ENCODE measurements at regions not wholly inside any gene's neighbourhood (a gene's known extent, or its start where the extent isn't known, plus 50 kb on each side); places are given as distances from the start of the nearest gene placed in this dataset.
A peak's percentile ranks its signal among the peaks of the same experiment; 100 is the strongest.

DNA sequence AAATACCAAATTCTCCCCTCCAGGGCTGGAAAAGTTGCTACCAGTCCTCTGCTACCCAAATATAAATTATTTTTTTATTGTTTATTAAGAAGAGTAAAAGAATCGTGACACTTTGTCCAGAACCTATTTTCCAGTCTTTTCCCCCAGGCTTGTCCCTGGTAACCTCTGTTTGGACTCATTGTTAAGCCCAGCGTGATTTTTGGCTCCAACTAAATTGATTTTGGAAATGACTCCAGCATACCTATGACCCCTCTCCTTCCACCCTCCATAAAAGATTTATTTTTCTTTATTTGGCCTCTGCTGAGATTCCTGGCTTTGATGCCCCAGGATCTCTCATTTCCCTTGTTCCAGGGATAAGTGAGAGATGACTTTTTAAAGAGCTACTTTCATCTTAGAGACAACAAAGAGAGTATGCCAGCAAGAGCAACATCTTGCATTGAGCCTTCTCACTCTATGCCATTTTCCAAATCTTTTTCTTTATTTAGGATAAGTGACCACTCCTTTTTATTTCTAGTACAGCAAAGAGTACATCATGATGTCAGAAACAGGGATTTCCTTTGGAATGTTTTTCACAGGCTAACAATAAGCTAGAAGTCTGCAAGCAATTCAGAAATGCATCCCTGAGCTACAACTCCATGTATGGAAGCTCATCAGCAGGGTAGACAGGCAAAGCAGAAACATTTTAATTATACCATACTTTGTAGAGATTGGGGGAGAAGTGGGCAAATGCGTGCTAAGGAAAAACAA is 75.8 kb downstream of the DAD1 start:
- DNase-seq, result peak; percentile 63

GRCh38 chr14:22512106-22512814 is 76.8 kb downstream of the DAD1 start:
- DNase-seq, result peak; percentile 43

DNA sequence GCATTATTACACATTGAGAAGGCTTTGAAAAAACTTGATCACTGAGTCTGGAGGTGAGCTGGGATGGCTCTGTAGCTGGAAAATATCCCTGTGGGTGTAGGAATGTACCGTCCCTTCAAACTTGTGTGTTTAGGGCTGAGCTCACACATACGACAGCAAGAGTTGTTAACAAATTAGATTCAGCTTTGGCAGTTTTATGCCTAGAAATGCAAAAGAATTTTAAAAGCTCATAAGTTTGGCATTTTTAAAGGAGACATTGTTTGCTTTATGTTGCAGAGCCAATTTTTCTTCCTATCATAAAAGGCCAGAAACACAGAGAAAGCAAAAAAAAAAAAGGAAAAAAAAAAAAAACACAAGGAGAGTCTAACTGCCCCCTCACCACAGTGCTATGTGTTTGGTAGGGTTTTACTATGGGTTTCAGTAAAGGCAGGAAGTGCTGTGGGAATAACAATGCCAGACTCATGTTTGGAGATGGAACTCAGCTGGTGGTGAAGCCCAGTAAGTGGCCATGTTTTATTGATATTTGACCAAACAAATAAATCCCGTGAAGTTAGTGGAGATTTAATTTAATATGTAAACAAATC is 78.4 kb downstream of the DAD1 start:
- DNase-seq, result peak; percentile 43

DNA sequence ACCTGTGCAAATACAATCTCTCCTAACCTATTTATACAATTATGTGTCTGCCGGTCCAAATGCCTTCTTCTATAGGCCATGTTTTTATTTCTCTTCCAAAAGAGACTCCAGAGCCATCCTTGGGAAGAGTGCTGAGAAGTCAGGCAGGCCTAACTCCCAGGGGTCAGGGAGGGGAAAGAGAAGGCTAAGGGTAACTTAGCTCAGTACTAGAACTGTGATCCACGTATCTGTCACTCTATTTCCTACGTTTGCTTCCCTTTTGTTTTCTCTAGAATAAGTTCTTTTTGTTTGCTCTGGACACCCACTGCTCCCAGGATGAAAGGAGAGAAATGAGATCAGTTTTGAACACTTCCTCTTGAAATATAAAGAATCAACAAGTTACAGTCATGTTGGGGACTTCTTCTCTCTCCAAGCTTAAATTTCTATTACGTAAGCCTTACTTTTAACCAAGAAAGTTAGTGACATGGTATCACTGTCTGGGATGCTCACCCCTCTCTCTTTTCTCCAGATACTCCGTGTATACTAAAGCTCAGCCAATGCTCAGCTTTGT is 79.2 kb downstream of the DAD1 start:
- DNase-seq, result no peak

- no peak for DNase-seq
Observed at GRCh38 chr14:22509036-22509709, 79.9 kb downstream of the DAD1 start.

DNA sequence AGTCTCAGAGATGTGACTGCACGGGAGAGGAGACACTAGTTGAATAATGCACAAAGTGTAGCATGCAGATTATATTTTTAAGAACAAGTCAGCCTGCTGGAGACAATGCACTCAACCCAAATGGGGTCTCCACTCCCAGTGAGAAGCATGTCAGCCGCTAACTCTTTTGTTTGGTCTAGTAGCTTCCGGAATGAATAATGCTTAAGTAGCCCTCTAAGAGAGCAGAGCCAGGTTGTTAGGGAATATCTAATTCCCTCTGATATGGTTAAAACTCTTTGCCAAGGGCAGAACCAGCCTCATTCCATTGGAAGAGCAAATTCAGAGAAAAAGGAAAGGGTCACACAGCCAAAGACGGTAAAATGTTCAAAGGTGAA is 80.4 kb downstream of the DAD1 start:
- no peak for DNase-seq

- DNase-seq, result no peak
Observed at GRCh38 chr14:22508150-22508457, 80.9 kb downstream of the DAD1 start.

- DNase-seq, result no peak
Observed at GRCh38 chr14:22506778-22507351, 82.2 kb downstream of the DAD1 start.

DNA sequence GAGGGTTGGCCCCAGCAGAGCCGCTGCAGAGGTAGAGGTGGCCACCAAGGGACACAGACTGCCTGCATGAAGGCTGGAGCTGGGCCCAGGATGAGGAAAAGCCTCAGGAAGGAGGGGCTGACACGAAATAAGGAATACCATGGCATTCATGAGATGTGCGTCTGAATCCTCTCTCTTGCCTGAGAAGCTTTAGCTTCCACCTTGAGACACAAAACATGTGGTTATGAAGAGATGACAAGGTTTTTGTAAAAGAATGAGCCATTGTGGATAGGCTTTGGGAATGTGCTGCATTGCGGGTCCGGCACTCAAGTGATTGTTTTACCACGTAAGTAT is 82.7 kb downstream of the DAD1 start:
- no peak for DNase-seq

DNA sequence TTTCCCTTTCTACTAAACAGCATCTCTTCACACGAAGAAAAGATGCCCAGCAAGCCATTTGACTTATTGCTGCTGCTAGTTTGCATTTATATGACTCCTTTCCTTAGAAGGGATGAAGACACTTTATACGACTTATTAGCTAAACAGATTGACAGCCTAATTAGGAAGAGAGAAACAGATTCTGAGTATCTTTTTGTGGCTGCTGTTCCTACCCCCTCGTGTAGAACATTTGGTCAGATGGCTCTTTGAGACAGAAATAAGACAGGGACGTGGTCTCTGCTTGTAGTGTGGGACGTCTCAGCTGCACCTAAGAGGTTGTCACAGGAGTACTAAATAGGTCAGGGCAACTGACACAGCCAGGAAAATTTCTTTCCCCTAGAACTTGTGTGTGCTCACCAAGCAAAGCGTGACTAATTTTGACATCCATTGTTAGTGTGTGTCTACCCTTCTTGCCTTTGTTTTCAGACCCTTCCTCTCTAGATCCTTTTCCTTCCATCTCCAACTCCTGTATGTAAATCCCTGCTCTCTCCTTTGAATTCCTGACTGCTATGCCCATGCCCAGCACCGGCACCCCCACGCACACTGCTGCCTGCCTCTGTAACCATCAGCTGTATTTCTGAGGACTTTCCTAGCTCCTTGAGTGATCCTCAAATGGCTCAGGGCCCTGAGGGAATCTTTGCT is 83.2 kb downstream of the DAD1 start:
- DNase-seq, result peak; percentile 26

GRCh38 chr14:22505309-22505696 is 83.7 kb downstream of the DAD1 start:
- DNase-seq, result no peak

DNA sequence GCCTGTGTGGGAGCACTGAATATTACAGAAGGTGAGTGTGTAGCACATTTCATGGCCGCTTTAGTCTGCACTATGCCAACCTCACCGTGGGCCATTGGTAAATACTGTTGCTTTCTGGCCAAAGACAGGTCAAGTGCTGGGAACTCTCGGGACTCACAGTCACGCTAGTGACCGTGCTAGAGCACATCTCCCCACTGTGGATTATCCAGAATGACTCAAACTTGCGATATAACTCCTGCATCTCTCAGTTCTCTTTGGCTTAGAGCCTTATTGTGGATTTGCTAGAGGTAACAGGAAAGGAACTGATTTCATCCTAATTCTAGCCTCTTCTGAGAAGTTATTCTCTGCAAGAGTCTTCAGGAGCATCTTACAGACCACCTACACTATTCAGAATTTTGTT is 86.5 kb downstream of the DAD1 start:
- DNase-seq, result no peak

DNA sequence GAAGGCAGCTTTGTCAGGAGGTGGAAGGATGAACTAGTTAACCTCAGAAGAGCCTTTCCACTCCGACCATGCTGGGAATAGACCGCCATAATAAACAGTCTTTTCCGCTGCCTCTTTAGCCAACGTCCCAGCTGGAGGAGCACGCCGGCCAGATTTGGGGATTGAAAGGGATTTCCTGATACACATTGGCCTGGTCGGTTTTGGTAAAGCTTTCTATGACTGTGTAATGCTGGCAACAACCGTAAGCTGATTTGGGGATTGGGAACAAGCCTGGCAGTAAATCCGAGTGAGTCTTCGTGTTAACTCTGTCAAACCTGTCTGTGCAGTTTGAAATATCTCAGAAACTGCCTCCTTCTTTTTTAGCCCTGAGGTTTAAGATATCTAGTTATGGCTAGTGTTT is 87.0 kb downstream of the DAD1 start:
- no peak for DNase-seq

- no peak for DNase-seq
Observed at GRCh38 chr14:22500954-22501726, 87.9 kb downstream of the DAD1 start.

- DNase-seq, result no peak
Observed at GRCh38 chr14:22500525-22500924, 88.5 kb downstream of the DAD1 start.

GRCh38 chr14:22497671-22498093 is 91.3 kb downstream of the DAD1 start:
- DNase-seq, result no peak

GRCh38 chr14:22497144-22497423 is 91.9 kb downstream of the DAD1 start:
- DNase-seq, result no peak

- DNase-seq, result no peak
Observed at GRCh38 chr14:22494486-22495135, 94.4 kb downstream of the DAD1 start.

DNA sequence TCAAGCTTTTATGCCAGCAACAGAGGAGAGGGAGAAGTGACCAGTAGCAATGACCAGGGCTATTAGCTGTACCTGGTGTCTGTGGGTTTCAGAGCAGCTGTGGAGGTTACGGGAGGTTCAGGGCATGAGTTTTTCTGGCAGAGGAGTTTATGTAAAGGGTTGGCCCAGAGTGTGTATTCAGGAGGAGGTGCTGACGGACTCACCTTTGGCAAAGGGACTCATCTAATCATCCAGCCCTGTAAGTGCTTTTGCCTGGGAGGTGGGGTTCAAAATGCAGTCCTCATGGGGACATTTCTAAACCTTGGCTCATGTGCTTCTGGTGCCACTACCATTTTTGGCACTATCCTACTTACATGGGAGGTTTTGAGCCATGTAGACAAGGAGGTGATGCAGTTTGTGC is 95.3 kb downstream of the DAD1 start:
- no peak for DNase-seq

DNA sequence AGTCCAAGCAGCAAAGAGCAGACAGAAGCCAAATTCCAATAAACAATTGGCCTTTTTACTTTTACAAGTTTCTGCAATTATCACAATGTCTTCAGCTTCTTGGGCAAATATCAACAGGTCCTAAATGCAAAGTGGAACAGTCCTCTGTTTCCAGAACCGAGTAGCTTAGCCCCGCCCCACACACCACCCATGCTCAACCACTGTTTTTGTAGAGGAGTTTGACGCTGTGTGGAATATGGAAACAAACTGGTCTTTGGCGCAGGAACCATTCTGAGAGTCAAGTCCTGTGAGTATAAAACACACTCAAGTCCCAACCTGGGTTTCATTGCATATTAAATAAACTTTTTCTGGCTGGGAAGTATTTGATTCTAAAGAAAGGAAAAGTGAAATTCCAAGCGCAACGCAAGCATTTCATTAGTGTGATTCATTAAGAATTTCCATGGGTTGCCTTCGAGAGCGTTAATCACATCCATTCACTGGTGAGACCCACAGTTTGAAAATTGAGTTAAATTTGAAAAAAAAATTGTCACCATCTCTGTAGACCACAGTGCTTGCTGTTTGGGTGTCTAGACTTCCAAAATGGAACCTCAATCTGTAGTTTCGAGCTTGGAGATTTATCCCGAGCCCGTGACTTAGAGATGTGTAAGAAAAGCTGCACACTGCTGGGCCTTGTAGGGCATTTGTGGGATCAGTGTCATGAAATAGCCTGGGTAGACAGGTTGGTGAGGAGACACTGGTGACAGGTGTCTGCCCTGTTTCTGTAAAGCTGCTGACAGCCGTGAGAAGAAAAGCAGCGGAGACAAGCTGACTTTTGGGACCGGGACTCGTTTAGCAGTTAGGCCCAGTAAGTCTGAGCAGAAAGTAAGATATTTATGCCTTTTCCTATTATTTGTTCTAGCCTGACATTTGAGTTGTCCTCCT is 96.1 kb downstream of the DAD1 start:
- no peak for DNase-seq

Data from dermis blood vessel endothelial cell (primary cell).